HEK293 (cell line): ENCODE measurements at regions not wholly inside any gene's neighbourhood (a gene's known extent, or its start where the extent isn't known, plus 50 kb on each side); places are given as distances from the start of the nearest gene placed in this dataset.
"Not testable (repeated sequence)": the region's sequence is repeated elsewhere in the genome, so short reads cannot be mapped to it uniquely, and the experiment has no call there.

Source experiments
- CTCF ChIA-PET: fragments of 350-600 bp; formaldehyde crosslinking; extraction: SDS; loops from one replicate; lab custom pipeline; 2021; ENCODE audit warnings: antibody characterized with exemption; lab: Yijun Ruan, JAX
- POLR2A ChIA-PET: fragments of 300-600 bp; formaldehyde crosslinking; extraction: SDS; loops from one replicate; lab custom pipeline; 2020; ENCODE audit warnings: antibody characterized with exemption, inconsistent platforms; lab: Yijun Ruan, JAX
- H3K27ac ChIP-seq: fragments of 200-500 bp; sonication (Bioruptor generic); 2 replicates; pipeline ENCODE4 v1.5.1; 2014; ENCODE audit warnings: low read depth, low read length, control low read depth, inconsistent platforms; ENCODE audit errors: extremely low read depth
- H3K36me3 ChIP-seq, 2 experiments: fragments of 200-500 bp in 1 of 2; sonication (Bioruptor generic) in 1 of 2; 1 replicate in 1 of 2; 2 replicates in 1 of 2; pipeline ENCODE4 v1.5.1; 2014 to 2017; ENCODE audit warnings: inconsistent platforms in 2 of 2, low read length in 2 of 2; ENCODE audit not compliant: control insufficient read depth in 2 of 2, insufficient read depth in 1 of 2
- H3K4me1 ChIP-seq: fragments of 200-500 bp; sonication (Bioruptor generic); 2 replicates; pipeline ENCODE4 v1.5.1; 2014; ENCODE audit warnings: mild to moderate bottlenecking, low read length, inconsistent platforms; ENCODE audit not compliant: control insufficient read depth, insufficient read depth
- H3K4me3 ChIP-seq: 2 replicates; pipeline ENCODE4 v1.5.1; 2011; ENCODE audit warnings: low read depth, mild to moderate bottlenecking, control low read depth, low read length, moderate library complexity
- H3K9me3 ChIP-seq: fragments of 200-500 bp; sonication (Bioruptor generic); 2 replicates; pipeline ENCODE4 v1.5.1; 2014; ENCODE audit warnings: low read depth, low read length, inconsistent platforms; ENCODE audit not compliant: control insufficient read depth, insufficient read depth
- SP7 ChIP-seq: fragments of 450-650 bp; formaldehyde crosslinking; IDR thresholded peaks from 2 replicates; pipeline ENCODE4 v1.5.1; 2016; ENCODE audit warnings: missing biosample characterization, missing genetic modification characterization
- ZBTB17 ChIP-seq: fragments of 450-650 bp; formaldehyde crosslinking; IDR thresholded peaks from 2 replicates; pipeline ENCODE4 v1.5.1; 2016; ENCODE audit warnings: missing biosample characterization, missing genetic modification characterization
- ZFP69B ChIP-seq: fragments of 450-650 bp; formaldehyde crosslinking; IDR thresholded peaks from 2 replicates; pipeline ENCODE4 v1.5.1; 2016; ENCODE audit warnings: missing biosample characterization, missing genetic modification characterization
- ZIC2 ChIP-seq: fragments of 450-650 bp; formaldehyde crosslinking; IDR thresholded peaks from 2 replicates; pipeline ENCODE4 v1.5.1; 2016; ENCODE audit warnings: missing biosample characterization, missing genetic modification characterization
- ZNF202 ChIP-seq: fragments of 450-650 bp; formaldehyde crosslinking; IDR thresholded peaks from 2 replicates; pipeline ENCODE4 v1.5.1; 2016; ENCODE audit warnings: missing biosample characterization, missing genetic modification characterization, borderline replicate concordance
- ZNF239 ChIP-seq: fragments of 450-650 bp; formaldehyde crosslinking; IDR thresholded peaks from 2 replicates; pipeline ENCODE4 v1.5.1; 2016; ENCODE audit warnings: missing biosample characterization, missing genetic modification characterization
- ZNF292 ChIP-seq: fragments of 450-650 bp; formaldehyde crosslinking; IDR thresholded peaks from 2 replicates; pipeline ENCODE4 v1.5.1; 2016; ENCODE audit warnings: low read depth, missing biosample characterization, missing genetic modification characterization, borderline replicate concordance
- ZNF324 ChIP-seq: fragments of 450-650 bp; formaldehyde crosslinking; IDR thresholded peaks from 2 replicates; pipeline ENCODE4 v1.5.1; 2016; ENCODE audit warnings: missing biosample characterization, missing genetic modification characterization
- ZNF366 ChIP-seq: fragments of 450-650 bp; formaldehyde crosslinking; conservative IDR thresholded peaks from 2 replicates; pipeline ENCODE4 v1.5.1; 2016; ENCODE audit warnings: missing biosample characterization, missing genetic modification characterization
- ZNF521 ChIP-seq: fragments of 450-650 bp; formaldehyde crosslinking; IDR thresholded peaks from 2 replicates; pipeline ENCODE4 v1.5.1; 2017; ENCODE audit warnings: missing biosample characterization, mild to moderate bottlenecking, missing genetic modification characterization
- ZNF530 ChIP-seq: fragments of 450-650 bp; formaldehyde crosslinking; IDR thresholded peaks from 2 replicates; pipeline ENCODE4 v1.5.1; 2016; ENCODE audit warnings: low read depth, missing biosample characterization, missing genetic modification characterization
- ZNF654 ChIP-seq: fragments of 450-650 bp; formaldehyde crosslinking; IDR thresholded peaks from 2 replicates; pipeline ENCODE4 v1.5.1; 2016; ENCODE audit warnings: low read depth, missing biosample characterization, missing genetic modification characterization
- ZNF76 ChIP-seq: fragments of 450-650 bp; formaldehyde crosslinking; IDR thresholded peaks from 2 replicates; pipeline ENCODE4; 2016; ENCODE audit warnings: low read depth, missing biosample characterization, missing genetic modification characterization, borderline replicate concordance
- TF ChIP-seq, protein P1 (sequence below): fragments of 450-650 bp; formaldehyde crosslinking; IDR thresholded peaks from 2 replicates; pipeline ENCODE4 v1.5.1; 2016; ENCODE audit warnings: missing biosample characterization, missing genetic modification characterization
- TF ChIP-seq, protein P2 (sequence below): fragments of 450-650 bp; formaldehyde crosslinking; IDR thresholded peaks from 2 replicates; pipeline ENCODE4 v1.5.1; 2016; ENCODE audit warnings: missing biosample characterization, missing genetic modification characterization
- TF ChIP-seq, protein P3 (sequence below): fragments of 450-650 bp; formaldehyde crosslinking; IDR thresholded peaks from 2 replicates; pipeline ENCODE4 v1.5.1; 2016; ENCODE audit warnings: missing biosample characterization, missing genetic modification characterization
- TF ChIP-seq, protein P4 (sequence below): fragments of 450-650 bp; formaldehyde crosslinking; IDR thresholded peaks from 2 replicates; pipeline ENCODE4 v1.5.1; 2016; ENCODE audit warnings: missing biosample characterization, missing genetic modification characterization

DNA sequence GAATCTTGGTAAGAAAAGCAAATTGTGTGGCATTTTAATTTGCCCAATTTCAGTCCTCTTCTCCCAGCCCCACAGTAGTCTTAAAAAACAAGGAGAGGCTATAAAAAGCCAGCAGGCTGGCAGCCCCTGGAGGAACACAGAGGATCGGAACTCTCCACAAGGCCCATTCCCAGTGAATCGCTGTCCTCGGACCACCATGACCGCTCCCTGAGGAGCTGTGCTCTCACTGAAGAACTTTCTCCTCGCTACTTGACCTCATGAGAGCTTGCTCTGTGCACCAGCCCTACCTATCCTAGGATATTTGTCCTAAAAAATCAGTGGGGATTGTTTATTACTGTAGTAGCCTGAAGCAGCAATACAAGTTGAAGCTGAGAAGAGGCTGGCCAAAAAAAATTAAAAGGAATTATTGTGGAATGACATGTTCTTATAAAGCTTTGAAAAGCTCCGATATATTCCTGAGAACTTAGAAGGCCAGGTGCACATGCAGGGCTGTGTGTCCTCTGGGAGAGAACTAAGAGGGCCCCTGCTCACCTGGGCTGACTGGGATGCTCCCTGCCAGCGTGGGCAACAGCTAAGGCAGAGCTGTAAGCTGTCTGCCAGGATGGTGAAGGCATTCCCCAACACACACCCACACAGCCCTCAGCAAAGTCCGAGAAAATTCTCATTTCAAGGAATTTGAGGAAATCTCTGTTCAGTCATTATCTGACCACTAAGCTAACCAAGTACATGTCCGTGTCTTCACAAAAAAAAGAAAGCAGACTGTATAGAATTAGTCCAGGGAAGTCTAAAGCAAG, 148.8 kb upstream of the SFSWAP start:
- ChIA-PET CTCF (no interaction called here), POLR2A (no interaction called here)
- no peak overlapping the region for H3K27ac ChIP-seq

DNA sequence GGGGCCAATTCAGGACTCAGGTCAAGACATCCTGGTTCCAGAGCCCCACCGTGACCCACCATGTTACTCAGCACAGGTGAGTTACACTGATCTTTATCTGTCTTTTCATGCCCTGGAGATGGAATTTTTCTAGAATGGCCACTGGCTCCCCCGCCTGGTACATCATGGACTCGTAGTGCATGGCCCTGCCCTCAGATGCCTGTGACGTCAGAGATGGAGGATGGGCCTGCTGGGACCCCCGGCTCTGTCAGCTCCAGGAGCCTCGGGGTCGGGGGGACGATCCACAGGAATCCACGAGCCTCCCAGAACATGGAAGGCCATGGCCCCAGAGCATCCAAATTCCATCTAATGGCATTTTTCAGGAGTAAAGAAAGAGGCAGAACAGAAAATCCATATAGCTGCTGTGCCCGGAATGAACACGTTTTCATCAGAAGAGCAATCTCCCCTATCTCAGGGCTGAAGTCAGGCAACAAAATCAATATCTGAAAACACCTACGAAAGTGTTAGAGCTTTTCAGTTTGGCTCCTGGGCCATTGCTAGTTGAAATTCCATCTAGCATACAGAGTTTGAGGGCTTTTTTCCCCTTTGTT, 146.7 kb upstream of the SFSWAP start:
- H3K9me3 ChIP-seq, H3K27ac ChIP-seq, H3K4me1 ChIP-seq, H3K36me3 ChIP-seq, H3K4me3 ChIP-seq: not testable (repeated sequence)
- POLR2A ChIA-PET = interaction anchor here (0.6 kb wide), 1 partner anchor 332 kb away, joined by 6 read pairs; no protein-coding TSS in a partner anchor
- CTCF ChIA-PET = interaction anchor here (0.6 kb wide), 1 partner anchor 427 kb away, joined by 3 read pairs; no protein-coding TSS in a partner anchor

More for the DNA sequence above, 148.8 kb upstream of the SFSWAP start:
- H3K4me1 ChIP-seq = no peaks in the 10 kb centered on the region
- H3K4me3 ChIP-seq = no peak overlapping the region
- TF ChIP-seq ZFP69B (no peak), SP7 (tag by site-specific recombination) (no peak), ZNF654 (tag by site-specific recombination) (no peak), ZNF324 (no peak), ZBTB17 (no peak), ZIC2 (no peak), ZNF521 (no peak), ZNF292 (tag by site-specific recombination) (no peak), ZNF202 (tag by site-specific recombination) (no peak), ZNF76 (tag by site-specific recombination) (no peak), ZNF366 (tag by site-specific recombination) (no peak), ZNF239 (tag by site-specific recombination) (no peak), ZNF530 (no peak)
- TF ChIP-seq, protein P1, sequence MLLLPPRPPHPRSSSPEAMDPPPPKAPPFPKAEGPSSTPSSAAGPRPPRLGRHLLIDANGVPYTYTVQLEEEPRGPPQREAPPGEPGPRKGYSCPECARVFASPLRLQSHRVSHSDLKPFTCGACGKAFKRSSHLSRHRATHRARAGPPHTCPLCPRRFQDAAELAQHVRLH (tag by site-specific recombination) = no peak
- TF ChIP-seq, protein P2, sequence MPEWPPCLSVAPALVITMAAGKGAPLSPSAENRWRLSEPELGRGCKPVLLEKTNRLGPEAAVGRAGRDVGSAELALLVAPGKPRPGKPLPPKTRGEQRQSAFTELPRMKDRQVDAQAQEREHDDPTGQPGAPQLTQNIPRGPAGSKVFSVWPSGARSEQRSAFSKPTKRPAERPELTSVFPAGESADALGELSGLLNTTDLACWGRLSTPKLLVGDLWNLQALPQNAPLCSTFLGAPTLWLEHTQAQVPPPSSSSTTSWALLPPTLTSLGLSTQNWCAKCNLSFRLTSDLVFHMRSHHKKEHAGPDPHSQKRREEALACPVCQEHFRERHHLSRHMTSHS (tag by site-specific recombination) = no peak
- TF ChIP-seq, protein P3, sequence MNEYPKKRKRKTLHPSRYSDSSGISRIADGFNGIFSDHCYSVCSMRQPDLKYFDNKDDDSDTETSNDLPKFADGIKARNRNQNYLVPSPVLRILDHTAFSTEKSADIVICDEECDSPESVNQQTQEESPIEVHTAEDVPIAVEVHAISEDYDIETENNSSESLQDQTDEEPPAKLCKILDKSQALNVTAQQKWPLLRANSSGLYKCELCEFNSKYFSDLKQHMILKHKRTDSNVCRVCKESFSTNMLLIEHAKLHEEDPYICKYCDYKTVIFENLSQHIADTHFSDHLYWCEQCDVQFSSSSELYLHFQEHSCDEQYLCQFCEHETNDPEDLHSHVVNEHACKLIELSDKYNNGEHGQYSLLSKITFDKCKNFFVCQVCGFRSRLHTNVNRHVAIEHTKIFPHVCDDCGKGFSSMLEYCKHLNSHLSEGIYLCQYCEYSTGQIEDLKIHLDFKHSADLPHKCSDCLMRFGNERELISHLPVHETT (tag by site-specific recombination) = no peak
- TF ChIP-seq, protein P4, sequence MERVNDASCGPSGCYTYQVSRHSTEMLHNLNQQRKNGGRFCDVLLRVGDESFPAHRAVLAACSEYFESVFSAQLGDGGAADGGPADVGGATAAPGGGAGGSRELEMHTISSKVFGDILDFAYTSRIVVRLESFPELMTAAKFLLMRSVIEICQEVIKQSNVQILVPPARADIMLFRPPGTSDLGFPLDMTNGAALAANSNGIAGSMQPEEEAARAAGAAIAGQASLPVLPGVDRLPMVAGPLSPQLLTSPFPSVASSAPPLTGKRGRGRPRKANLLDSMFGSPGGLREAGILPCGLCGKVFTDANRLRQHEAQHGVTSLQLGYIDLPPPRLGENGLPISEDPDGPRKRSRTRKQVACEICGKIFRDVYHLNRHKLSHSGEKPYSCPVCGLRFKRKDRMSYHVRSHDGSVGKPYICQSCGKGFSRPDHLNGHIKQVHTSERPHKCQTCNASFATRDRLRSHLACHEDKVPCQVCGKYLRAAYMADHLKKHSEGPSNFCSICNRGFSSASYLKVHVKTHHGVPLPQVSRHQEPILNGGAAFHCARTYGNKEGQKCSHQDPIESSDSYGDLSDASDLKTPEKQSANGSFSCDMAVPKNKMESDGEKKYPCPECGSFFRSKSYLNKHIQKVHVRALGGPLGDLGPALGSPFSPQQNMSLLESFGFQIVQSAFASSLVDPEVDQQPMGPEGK = no peak
- TF ChIP-seq, all 188 proteins: peak for 0
- no peaks in the 10 kb centered on the region for H3K36me3 ChIP-seq
- no peaks in the 10 kb centered on the region for H3K9me3 ChIP-seq
